GM23248 (cell line): ENCODE measurements at regions not wholly inside any gene's neighbourhood (a gene's known extent, or its start where the extent isn't known, plus 50 kb on each side); places are given as distances from the start of the nearest gene placed in this dataset.

Source experiments
- DNase-seq: peaks from one replicate; pipeline ENCODE4 v3.0.0-alpha.2; 2015
- H2AFZ ChIP-seq: fragments of 200-600 bp; sonication (generic); 2 replicates; pipeline ENCODE4 v1.6.1; 2016; ENCODE audit warnings: antibody characterized with exemption
- H3F3A ChIP-seq: fragments of 200-600 bp; sonication (generic); 2 replicates; pipeline ENCODE4 v1.6.1; 2016; ENCODE audit warnings: mild to moderate bottlenecking, antibody characterized with exemption, mixed run types; ENCODE audit not compliant: insufficient read depth
- H3K27ac ChIP-seq: fragments of 200-600 bp; sonication (generic); 2 replicates; pipeline ENCODE4 v1.5.1; 2016; ENCODE audit warnings: mild to moderate bottlenecking
- H3K27me3 ChIP-seq: fragments of 200-600 bp; sonication (generic); replicated peaks from 2 replicates; pipeline ENCODE4 v1.6.1; 2016; ENCODE audit warnings: mild to moderate bottlenecking; ENCODE audit not compliant: insufficient read depth
- H3K36me3 ChIP-seq: fragments of 200-600 bp; sonication (generic); 2 replicates; pipeline ENCODE4 v1.6.1; 2016; ENCODE audit warnings: low read depth, mild to moderate bottlenecking
- H3K4me1 ChIP-seq: fragments of 200-600 bp; sonication (generic); 2 replicates; pipeline ENCODE4 v1.6.1; 2016; ENCODE audit warnings: mild to moderate bottlenecking; ENCODE audit not compliant: insufficient read depth
- H3K4me2 ChIP-seq: fragments of 200-600 bp; sonication (generic); one replicate; pipeline ENCODE4 v1.6.1; 2016; ENCODE audit warnings: mild to moderate bottlenecking; ENCODE audit not compliant: unreplicated experiment
- H3K4me3 ChIP-seq: fragments of 200-600 bp; sonication (generic); 2 replicates; pipeline ENCODE4 v1.5.1; 2016; ENCODE audit warnings: mild to moderate bottlenecking
- H3K79me2 ChIP-seq: fragments of 200-600 bp; sonication (generic); 2 replicates; pipeline ENCODE4 v1.6.1; 2016; ENCODE audit warnings: mild to moderate bottlenecking; ENCODE audit not compliant: insufficient read depth
- H3K9ac ChIP-seq: fragments of 200-600 bp; sonication (generic); 2 replicates; pipeline ENCODE4 v1.6.1; 2016; ENCODE audit warnings: mild to moderate bottlenecking
- H3K9me2 ChIP-seq: fragments of 200-600 bp; sonication (generic); 2 replicates; pipeline ENCODE4 v1.6.1; 2016; ENCODE audit warnings: mixed run types, mild to moderate bottlenecking, moderate library complexity; ENCODE audit not compliant: insufficient read depth
- H3K9me3 ChIP-seq: fragments of 200-600 bp; sonication (generic); one replicate; pipeline ENCODE4 v1.6.1; 2017; ENCODE audit warnings: low read depth
- H4K20me1 ChIP-seq: fragments of 200-600 bp; sonication (generic); 2 replicates; pipeline ENCODE4 v1.6.0; 2016; ENCODE audit not compliant: insufficient read depth
- EZH2 ChIP-seq: fragments of 200-600 bp; sonication (generic); IDR thresholded peaks from 2 replicates; pipeline ENCODE4 v1.6.1; 2018; ENCODE audit warnings: antibody characterized with exemption, mild to moderate bottlenecking; ENCODE audit not compliant: insufficient read depth, poor library complexity, severe bottlenecking
- EZH2phosphoT487 ChIP-seq: fragments of 200-600 bp; sonication (generic); IDR thresholded peaks from 2 replicates; pipeline ENCODE4 v1.6.1; 2018; ENCODE audit warnings: antibody characterized with exemption, moderate library complexity, mild to moderate bottlenecking, low read depth; ENCODE audit not compliant: insufficient read depth
- WGBS, 2 experiments: methylation state at CpG; one replicate each; pipeline ENCODE4 v1.1.6; 2015 to 2017; ENCODE audit warnings: low lambda C conversion rate in 2 of 2, low coverage in 1 of 2; ENCODE audit errors: missing lambda C conversion rate in 2 of 2; 5-methylcytosine and 5-hydroxymethylcytosine counted together
- in situ Hi-C: fragments of 300-500 bp; cut with MboI; formaldehyde crosslinking; loops from 2 replicates; pipeline ENCODE4 v1.15.0; 2020

GRCh38 chr3:102087236-102087635, 237.9 kb downstream of the NFKBIZ start:
- Histone ChIP-seq H3K4me1 (peaks cover 28% of the 10 kb centered on the region), H3K36me3 (no peaks in the 10 kb centered on the region), H3F3A (peaks cover 13% of the 10 kb centered on the region; the same call in 1 of the 2 replicates), H3K4me2 (no peak overlapping the region), H3K27ac (no peak overlapping the region), H3K4me3 (no peak overlapping the region), H2AFZ (no peak overlapping the region), H3K9me2 (no peaks in the 10 kb centered on the region), H3K9me3 (no peaks in the 10 kb centered on the region), H3K27me3 (no peaks in the 10 kb centered on the region), H4K20me1 (no peaks in the 10 kb centered on the region), H3K9ac (no peak overlapping the region), H3K79me2 (no peaks in the 10 kb centered on the region)
- TF ChIP-seq EZH2 (no peak), EZH2phosphoT487 (no peak)
- in situ Hi-C loops = no loop called here
- no peak for DNase-seq
- WGBS, 2 experiments = 80 to 81% methylated on average over 4 of the region's 4 CpGs

GRCh38 chr3:102089239-102089638, 239.9 kb downstream of the NFKBIZ start:
- TF ChIP-seq EZH2 (no peak), EZH2phosphoT487 (no peak)
- in situ Hi-C loops = no loop called here

GRCh38 chr3:102089904-102090720, 240.8 kb downstream of the NFKBIZ start:
- in situ Hi-C loops = no loop called here
- H3K4me3 ChIP-seq = no peak overlapping the region
- H3K4me1 ChIP-seq = peaks cover 19% of the 10 kb centered on the region
- H3K4me2 ChIP-seq = peak overlapping the region; percentile 19
- no peaks in the 10 kb centered on the region for H3K9me2 ChIP-seq
- peak; percentile 75 for DNase-seq
- WGBS, 2 experiments = 39 to 46% methylated on average over 10 of the region's 10 CpGs
- H3K36me3 ChIP-seq = no peaks in the 10 kb centered on the region
- no peak for TF ChIP-seq EZH2phosphoT487
- no peak for TF ChIP-seq EZH2
- peak overlapping the region; percentile 64 for H3K27ac ChIP-seq
- peak overlapping the region; percentile 17; the same call in 1 of the 2 replicates for H3K9ac ChIP-seq
- no peak overlapping the region; the same call in 1 of the 2 replicates for H2AFZ ChIP-seq
- H3F3A ChIP-seq = peaks cover 13% of the 10 kb centered on the region; the same call in 1 of the 2 replicates
- no peaks in the 10 kb centered on the region for H3K27me3 ChIP-seq
- no peaks in the 10 kb centered on the region for H4K20me1 ChIP-seq
- H3K79me2 ChIP-seq = no peaks in the 10 kb centered on the region
- H3K9me3 ChIP-seq = no peaks in the 10 kb centered on the region

More at GRCh38 chr3:102089239-102089638, 239.9 kb downstream of the NFKBIZ start:
- peak overlapping the region; percentile 12; the same call in 1 of the 2 replicates for H3K9ac ChIP-seq
- H3K79me2 ChIP-seq = no peaks in the 10 kb centered on the region
- H3K27me3 ChIP-seq = no peaks in the 10 kb centered on the region
- no peaks in the 10 kb centered on the region for H3K36me3 ChIP-seq
- no peak overlapping the region for H3K4me3 ChIP-seq
- no peaks in the 10 kb centered on the region for H4K20me1 ChIP-seq
- no peak overlapping the region for H3K4me2 ChIP-seq
- peaks cover 13% of the 10 kb centered on the region; the same call in 1 of the 2 replicates for H3F3A ChIP-seq
- no peak for DNase-seq
- peak overlapping the region; percentile 64 for H3K27ac ChIP-seq
- no peaks in the 10 kb centered on the region for H3K9me2 ChIP-seq
- no peak overlapping the region; the same call in 1 of the 2 replicates for H2AFZ ChIP-seq
- H3K9me3 ChIP-seq = no peaks in the 10 kb centered on the region
- WGBS, 2 experiments = 46 to 50% methylated on average over 3 of the region's 3 CpGs
- H3K4me1 ChIP-seq = peaks cover 21% of the 10 kb centered on the region

GRCh38 chr3:102090721-102091045, 241.4 kb downstream of the NFKBIZ start:
- H3K9ac ChIP-seq = peak overlapping the region; percentile 17; the same call in 1 of the 2 replicates
- DNase-seq = peak; percentile 48

More at GRCh38 chr3:102090721-102091045, 241.4 kb downstream of the NFKBIZ start:
- H3K27me3 ChIP-seq = no peaks in the 10 kb centered on the region
- H4K20me1 ChIP-seq = no peaks in the 10 kb centered on the region
- H3K79me2 ChIP-seq = no peaks in the 10 kb centered on the region
- H3K4me2 ChIP-seq = peak overlapping the region; percentile 19
- in situ Hi-C loops = no loop called here
- H3F3A ChIP-seq = peaks cover 13% of the 10 kb centered on the region; the same call in 1 of the 2 replicates
- H3K36me3 ChIP-seq = no peaks in the 10 kb centered on the region
- H3K4me3 ChIP-seq = no peak overlapping the region
- WGBS, 2 experiments = 47% methylated on average over 3 of the region's 3 CpGs
- TF ChIP-seq EZH2phosphoT487 = no peak
- no peak for TF ChIP-seq EZH2
- H3K27ac ChIP-seq = peak overlapping the region; percentile 64
- H3K4me1 ChIP-seq = peaks cover 19% of the 10 kb centered on the region
- no peaks in the 10 kb centered on the region for H3K9me2 ChIP-seq
- H3K9me3 ChIP-seq = no peaks in the 10 kb centered on the region
- no peak overlapping the region; the same call in 1 of the 2 replicates for H2AFZ ChIP-seq
